ENCODE measurements at regions not wholly inside any gene's neighbourhood (a gene's known extent, or its start where the extent isn't known, plus 50 kb on each side); places are given as distances from the start of the nearest gene placed in this dataset.

- H3K27ac ChIP-seq = no peak overlapping the region
- no peak overlapping the region for H3K4me3 ChIP-seq
- no peaks in the 10 kb centered on the region for H3K4me1 ChIP-seq
- no peaks in the 10 kb centered on the region for H3K9me3 ChIP-seq
- H3K36me3 ChIP-seq = no peaks in the 10 kb centered on the region
- DNase-seq = no peak
- intact Hi-C loops (cut with DNase I; ENCODE audit: low total_unique reads) = no loop called here
- TF ChIP-seq, protein P1, sequence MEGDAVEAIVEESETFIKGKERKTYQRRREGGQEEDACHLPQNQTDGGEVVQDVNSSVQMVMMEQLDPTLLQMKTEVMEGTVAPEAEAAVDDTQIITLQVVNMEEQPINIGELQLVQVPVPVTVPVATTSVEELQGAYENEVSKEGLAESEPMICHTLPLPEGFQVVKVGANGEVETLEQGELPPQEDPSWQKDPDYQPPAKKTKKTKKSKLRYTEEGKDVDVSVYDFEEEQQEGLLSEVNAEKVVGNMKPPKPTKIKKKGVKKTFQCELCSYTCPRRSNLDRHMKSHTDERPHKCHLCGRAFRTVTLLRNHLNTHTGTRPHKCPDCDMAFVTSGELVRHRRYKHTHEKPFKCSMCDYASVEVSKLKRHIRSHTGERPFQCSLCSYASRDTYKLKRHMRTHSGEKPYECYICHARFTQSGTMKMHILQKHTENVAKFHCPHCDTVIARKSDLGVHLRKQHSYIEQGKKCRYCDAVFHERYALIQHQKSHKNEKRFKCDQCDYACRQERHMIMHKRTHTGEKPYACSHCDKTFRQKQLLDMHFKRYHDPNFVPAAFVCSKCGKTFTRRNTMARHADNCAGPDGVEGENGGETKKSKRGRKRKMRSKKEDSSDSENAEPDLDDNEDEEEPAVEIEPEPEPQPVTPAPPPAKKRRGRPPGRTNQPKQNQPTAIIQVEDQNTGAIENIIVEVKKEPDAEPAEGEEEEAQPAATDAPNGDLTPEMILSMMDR (IDR thresholded peaks at IDR 0.05) = no peak
- no peaks in the 10 kb centered on the region for H3K27me3 ChIP-seq
Measured at GRCh38 chr13:73547239-73547638, 488.4 kb downstream of the KLF5 start.

GRCh38 chr13:73544175-73544574, 485.4 kb downstream of the KLF5 start:
- H3K27ac ChIP-seq = no peak overlapping the region
- H3K36me3 ChIP-seq = no peaks in the 10 kb centered on the region
- no peak for DNase-seq
- no peaks in the 10 kb centered on the region for H3K9me3 ChIP-seq
- TF ChIP-seq, protein P1 (IDR thresholded peaks at IDR 0.05) = no peak
- H3K4me3 ChIP-seq = no peak overlapping the region
- H3K27me3 ChIP-seq = no peaks in the 10 kb centered on the region
- intact Hi-C loops (cut with DNase I; ENCODE audit: low total_unique reads) = no loop called here
- H3K4me1 ChIP-seq = no peaks in the 10 kb centered on the region

- no peak for DNase-seq
- Histone ChIP-seq H3K36me3 (no peaks in the 10 kb centered on the region), H3K4me1 (no peaks in the 10 kb centered on the region), H3K9me3 (no peaks in the 10 kb centered on the region), H3K27ac (no peak overlapping the region), H3K4me3 (no peak overlapping the region), H3K27me3 (no peaks in the 10 kb centered on the region)
- intact Hi-C loops (cut with DNase I; ENCODE audit: low total_unique reads) = no loop called here
- TF ChIP-seq, protein P1 (IDR thresholded peaks at IDR 0.05) = no peak
Measured at GRCh38 chr13:73542446-73542845, 483.6 kb downstream of the KLF5 start.

- H3K27me3 ChIP-seq = no peaks in the 10 kb centered on the region
- H3K27ac ChIP-seq = no peak overlapping the region
- intact Hi-C loops (cut with DNase I; ENCODE audit: low total_unique reads) = no loop called here
Measured at GRCh38 chr13:73536865-73537264, 478.1 kb downstream of the KLF5 start.

DNA sequence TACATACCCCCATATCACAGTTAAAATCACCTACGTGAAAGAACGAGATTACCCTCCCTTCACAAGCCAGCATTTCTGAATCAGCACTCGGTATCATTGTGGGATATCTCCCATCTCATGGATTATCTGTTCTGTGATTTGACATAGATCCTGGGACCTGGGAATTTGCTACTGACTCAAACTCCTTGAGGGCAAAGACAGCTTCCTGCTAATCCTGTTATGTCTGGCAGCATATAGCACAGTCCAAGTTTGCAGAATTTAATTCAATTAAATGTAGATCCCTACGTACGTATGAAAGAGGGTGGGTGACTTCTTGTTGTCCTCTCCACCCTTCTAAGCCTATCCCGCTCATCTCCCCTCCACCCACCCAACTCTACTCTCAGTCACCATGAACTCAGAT, 476.5 kb downstream of the KLF5 start:
- no peaks in the 10 kb centered on the region for H3K4me1 ChIP-seq
- no peaks in the 10 kb centered on the region for H3K9me3 ChIP-seq
- intact Hi-C loops (cut with DNase I; ENCODE audit: low total_unique reads) = no loop called here
- no peak overlapping the region for H3K4me3 ChIP-seq
- no peak overlapping the region for H3K27ac ChIP-seq
- TF ChIP-seq, protein P1 (IDR thresholded peaks at IDR 0.05) = no peak
- H3K36me3 ChIP-seq = no peaks in the 10 kb centered on the region
- no peak for DNase-seq
- no peaks in the 10 kb centered on the region for H3K27me3 ChIP-seq

More at GRCh38 chr13:73536865-73537264, 478.1 kb downstream of the KLF5 start:
- Histone ChIP-seq H3K4me3 (no peak overlapping the region), H3K4me1 (no peaks in the 10 kb centered on the region), H3K36me3 (no peaks in the 10 kb centered on the region), H3K9me3 (no peaks in the 10 kb centered on the region)
- TF ChIP-seq, protein P1 (IDR thresholded peaks at IDR 0.05) = no peak
- no peak for DNase-seq

DNA sequence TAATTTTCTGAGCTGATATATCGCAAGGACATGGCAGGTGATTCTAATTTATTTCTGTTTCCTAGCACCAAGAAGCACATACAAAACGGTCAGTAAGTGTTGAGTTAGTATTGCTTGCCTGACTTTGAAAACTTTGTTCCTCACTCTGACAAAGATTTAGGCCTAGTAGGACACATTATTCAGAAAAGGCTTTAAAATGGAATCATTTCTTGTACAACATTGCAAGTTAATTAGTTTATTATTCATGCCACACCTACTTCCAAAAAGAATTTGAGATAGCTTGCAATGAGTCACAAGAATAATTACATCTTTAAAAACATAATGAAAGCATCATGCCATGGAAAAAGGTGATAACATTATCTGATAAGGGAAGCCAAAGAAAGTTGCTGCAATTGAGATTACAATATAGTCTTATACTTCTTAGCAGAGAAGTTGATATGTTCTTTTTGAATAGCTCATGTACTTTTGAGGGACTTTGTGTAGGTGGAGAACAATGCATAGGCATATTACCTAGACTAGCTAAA, 474.2 kb downstream of the KLF5 start:
- no peak for DNase-seq
- Histone ChIP-seq H3K27me3 (no peaks in the 10 kb centered on the region), H3K36me3 (no peaks in the 10 kb centered on the region), H3K4me1 (no peaks in the 10 kb centered on the region), H3K4me3 (no peak overlapping the region), H3K27ac (no peak overlapping the region), H3K9me3 (no peaks in the 10 kb centered on the region)
- TF ChIP-seq, protein P1 (IDR thresholded peaks at IDR 0.05) = no peak
- intact Hi-C loops (cut with DNase I; ENCODE audit: low total_unique reads) = no loop called here

Measured in tibial artery (tissue), 4 donors.